ENCODE measurements at regions not wholly inside any gene's neighbourhood (a gene's known extent, or its start where the extent isn't known, plus 50 kb on each side); places are given as distances from the start of the nearest gene placed in this dataset.

DNA sequence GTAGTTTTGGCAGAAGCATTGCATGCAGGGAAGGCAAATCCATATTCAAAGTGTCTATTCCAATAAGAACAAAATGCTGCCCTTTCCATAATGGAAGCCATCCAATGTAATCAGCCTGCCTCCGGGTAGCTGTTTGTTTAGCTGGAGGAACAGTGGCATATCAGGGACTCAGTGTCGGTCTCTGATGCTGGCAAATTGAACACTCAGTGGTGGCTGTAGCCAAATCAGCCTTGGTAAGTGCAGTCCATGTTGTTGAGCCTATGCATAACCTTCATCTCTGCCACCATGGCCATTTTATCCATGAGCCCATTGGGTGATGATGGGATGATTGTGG is 147.8 kb upstream of the MAX start:
- DNase-seq (ENCODE audit: low read depth), result no peak

DNA sequence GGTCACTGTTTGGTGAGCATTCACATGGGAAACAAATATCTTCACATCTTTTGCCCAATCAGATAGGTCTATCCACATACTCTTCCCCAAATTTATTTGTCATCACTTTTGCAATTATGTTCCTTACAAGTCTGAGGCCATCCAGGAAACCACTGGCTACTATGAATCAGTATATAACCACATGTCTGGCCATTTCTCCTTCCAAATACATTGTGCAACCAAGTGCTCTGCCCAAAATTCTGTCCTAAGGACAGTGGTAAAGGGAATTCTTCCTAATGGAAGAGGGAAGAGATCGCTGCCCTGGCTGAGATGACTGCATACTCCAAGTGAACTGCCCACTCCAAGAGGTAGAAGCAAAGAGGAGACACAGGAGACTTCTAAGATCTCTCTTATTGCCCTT is 148.9 kb upstream of the MAX start:
- no peak for DNase-seq (ENCODE audit: low read depth)

DNA sequence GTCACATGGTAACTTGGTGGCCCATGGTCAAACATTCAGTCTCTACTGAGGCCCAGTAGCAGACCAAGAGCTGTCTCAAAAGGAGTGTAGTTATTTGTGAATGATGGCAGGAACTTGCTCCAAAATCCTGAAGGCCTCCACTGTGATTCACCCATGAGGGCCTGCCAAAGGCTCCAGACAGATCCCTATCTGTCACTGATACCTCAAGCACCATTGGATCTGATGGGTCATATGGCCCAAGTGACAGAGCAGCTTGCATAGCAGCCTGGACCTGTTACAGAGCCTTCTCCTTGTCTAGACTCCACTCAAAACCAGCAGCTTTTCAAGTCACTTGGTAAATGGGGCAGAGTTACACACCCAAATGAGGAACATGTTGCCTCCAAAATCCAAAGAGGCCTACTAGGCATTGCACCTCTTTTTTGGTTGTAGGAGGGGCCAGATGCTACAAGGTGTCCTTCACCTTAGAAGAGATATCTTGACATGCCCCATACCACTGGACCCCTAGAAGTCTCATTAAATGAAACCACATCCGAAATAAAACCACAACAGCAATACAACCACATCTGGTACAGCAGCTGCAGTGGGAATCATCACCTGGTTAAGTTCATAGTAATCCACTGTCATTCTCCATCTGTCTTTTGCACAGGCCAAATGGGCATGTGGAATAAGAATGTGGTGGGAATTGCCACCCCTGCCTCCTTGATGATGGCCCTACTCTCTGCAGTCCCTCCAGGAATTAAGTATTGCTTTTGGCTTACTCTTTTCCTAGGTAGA is 150.4 kb upstream of the MAX start:
- DNase-seq (ENCODE audit: low read depth), result no peak

DNA sequence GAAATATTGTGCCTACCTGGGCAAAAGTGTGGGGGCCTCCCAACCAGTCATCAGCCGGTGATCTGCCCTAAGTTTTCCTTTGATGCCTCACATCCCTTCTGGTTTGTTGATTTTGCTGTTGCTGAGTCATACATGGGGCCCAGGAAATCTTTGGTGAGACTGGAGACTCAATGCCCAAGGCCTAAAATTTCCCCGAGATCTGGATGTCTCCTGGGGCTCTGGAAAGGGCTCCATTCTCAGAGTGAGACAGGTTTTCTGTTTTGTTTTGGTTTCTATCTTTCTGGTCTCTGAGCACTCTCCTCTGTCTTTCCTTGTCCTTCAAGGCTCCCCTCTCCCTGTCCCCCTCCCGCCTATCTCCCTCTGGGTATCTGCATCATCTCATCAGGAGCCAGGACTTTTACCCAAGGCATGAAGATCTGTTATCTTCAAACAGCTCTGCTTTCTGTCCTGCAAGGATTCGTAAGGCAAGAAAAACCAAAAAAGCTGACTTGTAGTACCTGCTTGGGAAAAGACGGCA is 152.8 kb upstream of the MAX start:
- no peak for DNase-seq (ENCODE audit: low read depth)

DNA sequence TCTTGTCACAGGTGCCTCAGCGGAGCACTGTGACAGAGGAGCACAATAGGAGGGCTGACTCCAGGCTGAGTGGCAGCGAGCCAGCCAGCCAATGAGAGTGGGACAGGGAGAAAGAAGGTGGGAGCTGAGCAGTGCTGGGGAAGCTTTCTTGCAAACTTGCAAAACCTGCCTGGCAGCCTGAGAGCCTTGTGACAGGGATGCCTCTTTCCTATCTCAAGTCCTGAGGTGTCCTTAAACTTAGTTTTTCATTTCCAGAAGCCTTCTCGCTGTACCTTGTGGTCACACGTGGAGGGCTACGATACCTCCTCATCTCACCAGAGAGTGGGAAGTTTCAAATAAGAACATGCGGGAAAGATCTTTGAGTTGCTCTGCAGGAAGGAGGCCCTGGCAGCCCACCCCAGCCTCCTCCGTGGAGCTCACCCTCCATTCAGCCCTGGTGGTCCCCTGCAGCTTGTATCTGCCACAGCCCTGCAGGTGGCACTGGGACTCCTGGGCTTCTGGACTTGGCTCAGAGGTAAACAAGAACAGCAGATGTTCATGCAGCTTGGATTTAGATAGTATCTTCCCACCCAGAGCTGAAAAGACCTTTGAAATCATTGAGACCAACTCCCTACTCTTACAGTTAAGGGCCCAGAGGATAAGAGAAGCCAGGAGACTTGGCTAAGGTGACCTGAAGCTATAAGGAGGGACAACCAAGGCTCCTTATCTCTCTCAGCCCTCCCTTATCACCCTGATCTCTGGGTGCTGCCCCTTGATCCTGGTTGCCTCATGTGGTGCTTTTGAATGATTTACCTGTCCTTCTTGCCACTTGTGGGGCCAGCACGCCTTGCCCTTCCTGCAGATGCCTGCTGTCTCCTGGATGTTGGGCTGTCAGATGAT is 153.5 kb upstream of the MAX start:
- DNase-seq (ENCODE audit: low read depth), result no peak

DNA sequence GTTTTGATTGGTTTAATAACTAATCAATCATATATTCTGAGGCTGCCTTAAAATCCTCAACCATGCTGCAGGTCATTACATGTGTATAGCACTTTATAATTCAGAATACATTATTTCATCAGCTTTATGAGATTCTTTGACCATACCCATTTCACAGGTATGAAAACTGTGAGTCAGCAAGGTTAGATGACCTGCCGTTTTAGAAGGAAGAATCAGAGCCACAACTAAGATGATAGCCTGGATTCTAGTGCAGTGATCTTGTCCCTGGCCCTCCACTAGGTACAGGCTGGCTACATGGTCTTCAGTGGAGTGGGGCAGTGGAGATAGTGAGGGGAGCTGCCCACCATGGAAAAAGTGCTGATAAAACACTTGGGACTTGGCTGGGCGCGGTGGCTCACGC is 154.4 kb upstream of the MAX start:
- DNase-seq (ENCODE audit: low read depth), result no peak

DNA sequence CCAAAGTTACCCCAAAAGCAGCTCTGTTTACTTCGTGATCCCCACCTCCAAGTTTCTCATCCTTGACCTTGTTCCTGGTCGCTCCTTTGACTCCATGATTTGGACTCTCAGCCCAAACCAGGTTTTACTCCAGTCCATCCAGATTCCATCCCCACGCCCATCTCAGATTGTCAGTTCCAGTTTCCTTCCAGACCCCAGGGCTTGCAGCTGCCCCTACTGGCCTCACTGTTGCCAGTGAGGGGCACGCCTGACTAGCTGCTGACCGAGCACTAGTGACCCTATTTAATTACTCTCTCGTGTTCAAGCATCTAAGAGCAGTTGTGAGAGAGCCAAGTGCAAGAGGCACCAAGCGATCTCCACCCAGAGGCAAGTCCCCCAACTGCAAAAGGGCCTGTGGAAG is 155.1 kb upstream of the FUT8 start:
- DNase-seq (ENCODE audit: low read depth), result no peak

DNA sequence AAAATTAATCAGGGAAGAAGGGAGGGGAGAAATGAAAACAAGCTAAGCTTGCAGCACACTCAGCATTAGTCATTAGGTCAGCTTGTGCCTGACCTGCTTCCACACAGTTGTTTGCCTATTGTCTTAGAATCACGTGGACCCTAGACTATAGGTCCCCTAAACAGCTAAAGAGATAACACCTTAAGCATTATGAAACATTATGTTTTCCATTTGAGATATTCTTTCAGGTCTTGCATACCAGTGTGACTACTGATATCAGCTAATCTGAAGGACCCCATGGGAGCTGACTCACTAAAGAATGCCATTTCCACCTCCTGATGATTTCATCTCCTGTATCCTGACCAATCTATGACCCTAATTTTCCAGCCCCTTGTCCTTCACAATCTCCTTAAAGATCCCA is 154.1 kb upstream of the FUT8 start:
- no peak for DNase-seq (ENCODE audit: low read depth)

DNA sequence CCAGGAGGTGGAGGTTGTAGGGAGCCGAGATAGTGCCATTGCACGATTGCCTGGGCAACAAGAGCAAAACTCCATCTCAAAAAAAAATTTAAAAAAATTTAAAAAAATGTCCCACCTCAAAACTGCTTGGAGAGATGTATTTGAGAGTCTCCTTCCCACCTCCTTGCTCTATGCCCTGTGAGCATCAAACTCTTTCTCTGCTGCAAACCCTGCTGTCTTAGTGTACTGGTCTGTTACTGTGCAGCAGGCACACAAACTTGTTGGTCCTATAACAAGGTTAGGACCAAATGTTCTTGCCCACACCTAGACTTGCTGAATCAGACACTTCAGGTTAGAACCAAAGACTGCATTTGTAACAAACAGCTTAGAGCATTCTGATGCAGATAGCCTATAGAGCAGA is 153.5 kb upstream of the FUT8 start:
- no peak for DNase-seq (ENCODE audit: low read depth)

DNA sequence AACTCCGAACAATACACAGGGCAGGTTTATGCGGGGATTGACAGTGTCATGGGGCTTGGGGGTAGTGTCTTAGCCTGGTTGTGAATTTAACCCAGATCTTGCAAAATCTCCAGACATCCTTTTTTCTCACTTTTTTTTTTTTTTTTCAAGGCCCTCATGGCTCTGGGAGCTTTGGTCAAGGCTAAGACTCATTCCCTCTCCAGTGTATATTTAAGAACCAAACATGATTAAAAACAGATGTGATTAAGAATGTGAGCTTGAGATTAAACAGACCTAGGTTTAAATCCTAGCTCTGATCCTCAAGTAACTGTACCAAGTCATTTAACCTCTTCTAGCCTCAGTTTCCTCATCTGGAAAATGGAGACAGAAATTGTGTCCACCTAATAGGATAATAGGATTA is 151.7 kb upstream of the FUT8 start:
- no peak for DNase-seq (ENCODE audit: low read depth)

DNA sequence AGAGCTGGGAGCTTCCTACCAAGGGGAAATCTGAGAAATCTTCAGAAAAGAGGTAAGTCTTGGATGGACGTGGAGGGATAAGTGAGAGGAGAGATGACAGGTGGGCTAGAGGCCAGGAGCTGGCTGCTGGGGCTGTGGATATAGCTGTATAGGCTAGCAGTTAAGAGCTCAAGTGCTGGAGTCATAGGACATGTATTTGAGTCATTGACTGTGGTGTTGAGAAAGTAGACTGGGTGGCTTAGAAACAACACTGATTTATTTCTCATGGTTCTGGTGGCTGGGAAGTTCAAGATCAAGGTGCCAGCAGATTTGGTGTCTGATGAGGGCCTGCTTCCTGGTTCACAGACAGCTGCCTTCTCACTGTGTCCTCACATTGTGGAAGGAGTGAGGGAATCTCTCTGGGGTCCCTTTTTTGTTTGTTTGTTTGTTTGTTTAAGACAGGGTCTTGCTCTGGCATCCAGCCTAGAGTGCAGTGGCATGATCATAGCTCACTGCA is 151.1 kb upstream of the FUT8 start:
- DNase-seq (ENCODE audit: low read depth), result no peak

DNA sequence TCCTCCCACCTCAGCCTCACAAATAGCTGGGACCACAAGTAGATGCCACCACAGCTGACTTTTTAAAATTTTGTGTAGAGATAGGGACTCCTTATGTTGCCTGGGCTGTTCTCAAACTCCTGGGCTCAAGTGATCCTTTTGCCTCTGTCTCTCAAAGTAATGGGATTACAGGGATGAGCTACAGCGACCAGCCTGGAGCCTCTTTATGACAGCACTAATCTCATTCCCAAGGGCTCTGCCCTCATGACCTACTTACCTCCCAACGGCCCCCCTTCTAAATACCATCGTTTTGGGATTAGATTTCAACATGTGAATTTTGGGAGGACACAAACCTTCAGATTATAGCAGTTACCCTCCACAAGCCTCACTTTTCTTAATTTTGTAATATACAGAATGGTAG is 150.6 kb upstream of the FUT8 start:
- no peak for DNase-seq (ENCODE audit: low read depth)

DNA sequence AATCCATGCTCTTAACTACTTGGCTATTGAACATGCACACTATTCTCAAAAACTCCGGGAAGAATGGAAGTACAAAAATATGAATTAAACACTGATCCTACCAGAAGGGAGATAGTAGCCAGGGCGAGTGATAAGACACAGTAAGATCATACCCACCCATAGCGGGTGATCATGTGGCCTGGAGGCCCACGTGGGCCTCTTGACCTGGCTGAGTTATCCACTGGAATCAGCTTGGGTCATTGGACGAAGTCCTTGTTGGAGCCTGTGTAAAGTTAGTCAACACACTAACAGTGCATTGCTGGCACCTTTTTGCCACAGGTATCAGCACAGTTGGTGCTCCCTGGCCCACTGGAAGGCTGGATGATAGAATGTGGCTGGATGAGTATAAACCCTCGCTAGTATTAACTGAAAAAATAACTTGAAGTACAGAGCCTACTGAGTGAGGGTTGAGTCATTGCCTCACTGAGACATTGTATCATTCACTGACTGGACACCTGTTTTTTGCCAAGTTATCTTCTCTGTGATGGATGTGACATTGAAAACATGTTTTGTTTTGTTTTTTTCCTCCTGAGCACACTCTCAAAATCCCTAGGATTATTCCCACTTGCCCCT is 149.2 kb upstream of the FUT8 start:
- DNase-seq (ENCODE audit: low read depth), result no peak

DNA sequence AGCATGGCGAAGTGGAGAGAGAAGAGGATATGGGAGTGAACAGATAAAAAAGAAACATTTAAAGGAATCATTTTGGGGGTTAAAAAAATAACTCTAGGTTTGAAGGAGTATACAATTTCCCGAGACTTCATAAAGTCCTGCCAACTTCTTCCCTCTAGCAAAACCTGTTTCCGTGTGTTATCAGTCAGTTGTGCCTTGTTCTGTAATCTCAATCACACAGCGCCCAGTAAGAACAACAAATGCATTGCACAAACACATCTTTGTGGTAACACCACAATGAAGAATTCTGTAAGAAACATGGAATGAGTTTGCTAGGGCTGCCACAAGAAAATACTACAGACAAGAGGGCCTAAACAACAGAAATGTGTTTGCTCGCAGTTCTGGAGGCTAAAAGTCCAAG is 144.7 kb upstream of the FUT8 start:
- DNase-seq (ENCODE audit: low read depth), result peak; percentile 46

DNA sequence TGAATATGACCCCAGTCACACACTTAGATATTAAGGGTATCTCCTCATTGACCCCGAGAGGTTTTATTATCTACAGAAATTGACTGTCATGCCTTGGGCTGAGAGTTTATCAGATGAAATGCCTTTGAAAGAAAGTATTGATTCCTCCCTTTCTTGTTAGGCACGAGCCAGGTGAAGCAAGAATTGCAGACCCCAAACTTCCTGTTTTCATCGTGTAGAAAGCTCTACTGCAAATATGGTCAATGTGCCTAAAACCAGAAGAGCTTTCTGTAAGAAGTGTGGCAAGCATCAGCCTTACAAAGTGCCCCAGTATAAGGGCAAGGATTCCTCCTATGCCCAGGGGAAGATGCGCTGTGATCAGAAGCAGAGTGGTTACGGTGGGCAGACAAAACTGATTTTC is 143.9 kb upstream of the FUT8 start:
- no peak for DNase-seq (ENCODE audit: low read depth)

DNA sequence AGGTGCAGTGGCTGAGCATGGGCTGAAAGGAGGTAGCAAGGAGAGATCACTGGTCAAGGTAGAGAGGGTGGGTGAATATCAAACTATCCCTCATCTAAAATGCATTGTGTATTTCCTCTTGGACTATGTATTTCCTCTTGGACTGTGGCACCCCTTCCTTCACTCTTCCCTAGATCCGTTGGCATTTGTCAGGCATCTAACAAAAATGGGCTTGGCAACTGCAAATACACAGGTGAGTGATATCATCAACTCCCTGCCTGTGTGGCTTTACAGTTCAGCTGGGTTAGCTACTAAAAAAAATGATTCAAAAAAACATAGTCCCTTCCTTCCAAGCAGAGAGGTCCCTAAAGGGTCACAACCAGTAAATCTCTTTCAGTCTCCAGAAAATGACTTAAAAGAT is 142.8 kb upstream of the FUT8 start:
- no peak for DNase-seq (ENCODE audit: low read depth)

DNA sequence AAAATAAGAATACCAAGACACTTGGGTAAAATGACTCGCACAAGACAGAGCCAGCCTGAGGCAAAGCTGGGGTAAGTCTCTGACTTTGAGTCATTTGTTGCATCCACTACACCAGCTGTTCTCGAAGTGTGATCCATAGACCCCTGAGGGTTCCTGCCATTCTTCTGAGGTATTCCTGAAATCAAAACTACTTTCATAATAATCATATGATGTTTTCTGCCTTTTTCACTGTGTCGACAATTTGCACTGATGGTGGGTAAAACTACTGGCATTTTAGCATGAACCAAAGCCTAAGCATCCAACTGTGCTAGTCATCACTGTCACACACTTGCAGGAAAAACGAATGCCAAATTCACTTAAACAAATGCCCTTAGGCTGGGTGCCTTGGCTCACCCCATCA is 135.5 kb upstream of the FUT8 start:
- no peak for DNase-seq (ENCODE audit: low read depth)

DNA sequence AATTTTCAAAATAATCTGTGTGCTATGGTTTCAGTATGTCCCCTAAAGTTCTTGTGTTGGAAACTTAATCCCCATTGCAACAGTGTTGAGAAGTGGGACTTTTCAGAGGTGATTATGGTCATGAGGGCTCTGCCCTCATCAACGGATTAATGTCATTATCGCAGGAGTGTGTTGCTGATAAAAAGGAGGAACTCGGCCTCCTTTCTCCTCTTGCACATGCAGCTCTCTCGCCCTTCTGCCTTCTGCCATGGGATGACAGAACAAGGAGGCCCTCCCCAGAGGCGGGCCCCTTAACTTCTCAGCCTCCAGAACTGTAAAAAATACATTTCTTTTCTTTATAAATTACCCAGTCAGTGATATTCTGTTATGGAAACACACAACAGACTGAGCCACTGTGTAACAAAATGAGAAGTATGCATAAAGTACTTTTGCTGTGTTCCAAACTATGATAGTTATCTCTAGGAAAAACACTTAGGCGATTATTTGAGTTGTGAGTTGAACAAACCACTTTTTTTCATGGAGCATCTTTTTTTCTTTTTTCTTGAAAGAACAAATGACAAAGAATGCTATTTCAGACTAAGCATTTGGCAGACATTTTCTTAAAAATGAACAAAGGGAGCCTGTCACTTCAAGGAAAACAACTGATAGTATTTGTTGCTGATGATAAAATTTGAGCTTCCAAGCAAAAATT is 134.8 kb upstream of the FUT8 start:
- DNase-seq (ENCODE audit: low read depth), result peak; percentile 39

DNA sequence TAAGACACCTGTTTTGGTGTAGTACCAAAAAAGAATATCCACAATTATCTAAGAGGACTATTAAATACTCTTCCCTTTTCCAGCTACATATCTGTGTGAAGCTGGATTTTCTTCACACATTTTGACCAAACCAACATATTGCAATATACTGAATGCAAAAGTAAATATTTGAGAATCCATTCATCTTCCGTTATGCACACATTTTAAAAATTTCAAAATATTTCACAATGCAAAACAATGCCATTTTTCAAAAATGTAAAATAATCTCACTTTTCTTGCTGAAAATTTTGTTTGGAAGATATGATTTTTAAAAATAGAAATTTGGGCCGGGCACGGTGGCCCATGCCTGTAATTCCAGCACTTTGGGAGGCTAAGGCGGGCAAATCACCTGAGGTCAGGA is 133.9 kb upstream of the FUT8 start:
- no peak for DNase-seq (ENCODE audit: low read depth)

DNA sequence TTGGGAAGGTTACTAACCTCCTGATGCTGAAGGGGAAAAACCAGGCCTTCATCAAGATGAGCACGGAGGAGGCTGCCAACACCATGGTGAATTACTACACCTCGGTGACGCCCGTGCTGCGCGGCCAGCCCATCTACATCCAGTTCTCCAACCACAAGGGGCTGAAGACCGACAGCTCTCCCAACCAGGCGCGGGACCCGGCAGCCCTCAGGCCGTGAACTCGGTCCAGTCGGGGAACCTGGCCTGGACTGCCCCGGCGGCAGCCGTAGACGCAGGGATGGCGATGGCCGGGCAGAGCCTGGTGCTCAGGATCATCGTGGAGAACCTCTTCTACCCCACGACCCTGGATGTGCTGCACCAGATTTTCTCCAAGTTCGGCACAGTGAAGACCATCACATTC is 133.0 kb upstream of the FUT8 start:
- DNase-seq (ENCODE audit: low read depth), result no peak

DNA sequence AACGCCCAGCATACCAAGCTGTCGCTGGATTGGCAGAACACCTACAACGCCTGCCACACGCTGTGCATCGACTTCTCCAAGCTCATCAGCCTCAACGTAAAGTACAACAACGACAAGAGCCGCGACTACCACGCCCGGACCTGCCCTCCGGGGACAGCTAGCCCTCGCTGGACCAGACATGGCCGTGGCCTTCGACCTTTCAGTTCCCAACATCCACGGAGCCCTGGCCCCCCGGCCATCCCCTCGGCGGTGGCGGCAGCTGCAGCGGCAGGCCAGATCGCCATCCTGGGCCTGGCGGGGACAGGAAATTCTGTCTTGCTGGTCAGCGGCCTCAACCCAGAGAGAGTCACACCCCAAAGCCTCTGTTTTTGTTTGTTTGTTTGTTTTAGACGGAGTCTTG is 132.6 kb upstream of the FUT8 start:
- DNase-seq (ENCODE audit: low read depth), result no peak

DNA sequence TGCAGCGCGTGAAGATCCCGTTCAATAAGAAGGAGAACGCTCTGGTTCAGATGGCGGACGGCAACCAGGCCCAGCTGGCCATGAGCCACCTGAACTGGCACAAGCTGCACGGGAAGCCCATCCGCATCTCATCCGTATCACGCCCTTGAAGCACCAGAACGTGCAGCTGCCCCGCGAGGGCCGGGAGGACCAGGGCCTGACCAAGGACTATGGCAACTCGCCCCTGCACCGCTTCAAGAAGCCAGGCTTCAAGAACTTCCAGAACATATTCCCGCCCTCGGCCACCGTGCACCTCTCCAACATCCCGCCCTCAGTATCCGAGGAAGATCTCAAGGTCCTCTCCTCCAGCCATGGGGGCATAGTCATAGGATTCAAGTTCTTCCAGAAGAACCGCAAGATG is 131.9 kb upstream of the FUT8 start:
- no peak for DNase-seq (ENCODE audit: low read depth)

Data from CMK (cell line).